ENCODE measurements at regions not wholly inside any gene's neighbourhood (a gene's known extent, or its start where the extent isn't known, plus 50 kb on each side); places are given as distances from the start of the nearest gene placed in this dataset.

DNA sequence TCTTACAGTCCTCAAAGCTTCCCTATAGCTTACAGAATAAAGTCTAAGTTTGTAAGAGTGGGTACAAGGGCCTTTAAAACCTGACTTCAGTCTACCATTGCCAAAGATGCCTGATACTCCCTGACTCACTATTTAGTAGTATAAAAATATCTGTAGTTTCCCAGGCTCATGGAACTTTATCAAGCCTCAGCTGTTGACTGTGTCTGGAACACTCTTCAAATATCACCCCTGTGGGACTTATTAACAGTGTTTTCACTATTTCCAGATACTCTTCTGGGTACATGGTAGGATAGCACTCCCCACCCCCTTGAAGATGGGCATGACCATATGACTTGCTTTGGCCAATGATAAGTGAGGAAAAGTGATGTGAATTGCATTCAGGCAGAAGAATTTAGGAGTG lies 105.3 kb upstream of the TENT5A start:
- TF ChIP-seq, protein P1, sequence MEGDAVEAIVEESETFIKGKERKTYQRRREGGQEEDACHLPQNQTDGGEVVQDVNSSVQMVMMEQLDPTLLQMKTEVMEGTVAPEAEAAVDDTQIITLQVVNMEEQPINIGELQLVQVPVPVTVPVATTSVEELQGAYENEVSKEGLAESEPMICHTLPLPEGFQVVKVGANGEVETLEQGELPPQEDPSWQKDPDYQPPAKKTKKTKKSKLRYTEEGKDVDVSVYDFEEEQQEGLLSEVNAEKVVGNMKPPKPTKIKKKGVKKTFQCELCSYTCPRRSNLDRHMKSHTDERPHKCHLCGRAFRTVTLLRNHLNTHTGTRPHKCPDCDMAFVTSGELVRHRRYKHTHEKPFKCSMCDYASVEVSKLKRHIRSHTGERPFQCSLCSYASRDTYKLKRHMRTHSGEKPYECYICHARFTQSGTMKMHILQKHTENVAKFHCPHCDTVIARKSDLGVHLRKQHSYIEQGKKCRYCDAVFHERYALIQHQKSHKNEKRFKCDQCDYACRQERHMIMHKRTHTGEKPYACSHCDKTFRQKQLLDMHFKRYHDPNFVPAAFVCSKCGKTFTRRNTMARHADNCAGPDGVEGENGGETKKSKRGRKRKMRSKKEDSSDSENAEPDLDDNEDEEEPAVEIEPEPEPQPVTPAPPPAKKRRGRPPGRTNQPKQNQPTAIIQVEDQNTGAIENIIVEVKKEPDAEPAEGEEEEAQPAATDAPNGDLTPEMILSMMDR (IDR thresholded peaks at IDR 0.05; ENCODE audit: borderline replicate concordance, control extremely low read depth, extremely low read depth, insufficient read depth, missing control alignments): no peak
- DNase-seq (ENCODE audit: low spot score): no peak
- in situ Hi-C loops (cut with MboI; ENCODE audit: low sequenced_read_pairs, unreplicated experiment): no loop called here

DNA sequence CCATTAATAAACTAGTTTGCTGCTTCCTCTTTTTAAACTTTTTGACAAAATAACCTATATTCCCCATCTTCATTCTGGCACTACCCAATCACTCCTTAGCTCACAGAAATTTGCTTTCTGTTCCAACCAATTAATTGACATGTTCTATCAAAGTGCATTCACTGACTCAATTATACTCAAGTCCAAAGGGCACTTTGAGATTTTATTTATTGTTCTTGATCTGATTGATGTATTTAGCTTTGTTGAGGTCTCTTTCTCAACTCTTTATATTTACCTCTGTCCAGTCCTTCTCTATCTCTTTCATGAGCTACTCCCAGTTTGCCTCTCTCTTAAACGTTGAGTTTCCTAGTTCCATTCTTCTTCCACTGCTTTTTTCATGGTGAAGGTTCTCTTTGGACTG lies 104.4 kb upstream of the TENT5A start:
- no peak for DNase-seq (ENCODE audit: low spot score)
- in situ Hi-C loops (cut with MboI; ENCODE audit: low sequenced_read_pairs, unreplicated experiment): no loop called here
- TF ChIP-seq, protein P1 (IDR thresholded peaks at IDR 0.05; ENCODE audit: borderline replicate concordance, control extremely low read depth, extremely low read depth, insufficient read depth, missing control alignments): no peak

DNA sequence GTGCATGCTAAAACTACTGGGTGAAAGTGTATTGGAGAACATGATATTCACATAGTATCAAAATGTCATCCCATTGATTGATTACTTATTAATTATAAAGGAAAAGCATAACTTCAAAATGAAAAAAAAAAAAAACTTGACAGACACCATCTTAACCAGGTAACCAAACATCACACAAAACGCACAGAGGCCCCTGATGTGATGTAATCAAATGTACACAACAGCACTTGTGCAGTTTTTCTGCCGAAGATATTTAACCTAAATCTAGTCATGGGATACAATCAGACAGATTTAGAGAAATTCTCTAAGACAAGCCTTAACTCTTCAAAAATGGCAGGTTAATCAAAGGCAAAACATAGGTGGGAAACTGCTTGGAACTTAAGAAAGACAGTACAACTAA lies 102.0 kb upstream of the TENT5A start:
- in situ Hi-C loops (cut with MboI; ENCODE audit: low sequenced_read_pairs, unreplicated experiment): no loop called here
- no peak for DNase-seq (ENCODE audit: low spot score)
- TF ChIP-seq, protein P1 (IDR thresholded peaks at IDR 0.05; ENCODE audit: borderline replicate concordance, control extremely low read depth, extremely low read depth, insufficient read depth, missing control alignments): no peak

DNA sequence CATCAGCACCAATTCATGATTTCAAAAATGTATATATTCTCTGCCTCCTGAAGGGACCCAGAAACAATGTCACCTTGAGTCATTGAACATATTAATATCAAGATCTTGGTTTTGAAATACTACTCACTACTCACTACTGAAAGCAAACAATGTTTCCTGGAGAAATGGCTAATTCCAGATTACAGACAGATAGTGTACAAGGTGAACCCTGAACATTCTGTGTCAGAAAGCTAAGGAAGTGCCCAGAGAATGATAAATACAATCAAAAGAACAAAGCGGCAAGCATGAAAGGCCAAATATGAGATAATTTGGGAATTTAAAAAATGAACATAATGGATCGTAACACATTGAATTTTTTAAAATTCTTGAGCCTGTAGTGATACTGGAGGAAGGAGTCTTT lies 101.5 kb upstream of the TENT5A start:
- DNase-seq (ENCODE audit: low spot score): no peak
- in situ Hi-C loops (cut with MboI; ENCODE audit: low sequenced_read_pairs, unreplicated experiment): no loop called here
- TF ChIP-seq, protein P1 (IDR thresholded peaks at IDR 0.05; ENCODE audit: borderline replicate concordance, control extremely low read depth, extremely low read depth, insufficient read depth, missing control alignments): no peak

DNA sequence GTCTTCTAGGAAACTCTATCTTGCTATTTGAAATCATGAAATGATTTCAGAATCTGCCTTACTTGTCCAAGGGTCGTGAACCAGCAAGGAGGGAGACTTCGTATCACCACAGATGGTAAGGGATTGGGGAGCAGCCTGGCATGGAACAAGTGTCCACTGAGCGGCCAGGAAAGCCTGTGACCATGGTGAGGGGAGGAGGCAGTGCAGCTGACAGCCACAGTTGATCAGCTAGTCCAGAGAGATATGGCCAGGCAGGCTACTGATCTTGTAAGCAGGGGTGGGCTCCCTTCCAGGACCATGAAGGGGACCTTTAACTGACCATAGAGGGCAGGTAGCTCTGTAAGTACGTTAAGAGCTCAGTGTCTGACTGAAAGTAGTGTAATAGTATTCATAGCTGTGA lies 96.8 kb upstream of the TENT5A start:
- no peak for DNase-seq (ENCODE audit: low spot score)
- in situ Hi-C loops (cut with MboI; ENCODE audit: low sequenced_read_pairs, unreplicated experiment): no loop called here
- TF ChIP-seq, protein P1 (IDR thresholded peaks at IDR 0.05; ENCODE audit: borderline replicate concordance, control extremely low read depth, extremely low read depth, insufficient read depth, missing control alignments): no peak

DNA sequence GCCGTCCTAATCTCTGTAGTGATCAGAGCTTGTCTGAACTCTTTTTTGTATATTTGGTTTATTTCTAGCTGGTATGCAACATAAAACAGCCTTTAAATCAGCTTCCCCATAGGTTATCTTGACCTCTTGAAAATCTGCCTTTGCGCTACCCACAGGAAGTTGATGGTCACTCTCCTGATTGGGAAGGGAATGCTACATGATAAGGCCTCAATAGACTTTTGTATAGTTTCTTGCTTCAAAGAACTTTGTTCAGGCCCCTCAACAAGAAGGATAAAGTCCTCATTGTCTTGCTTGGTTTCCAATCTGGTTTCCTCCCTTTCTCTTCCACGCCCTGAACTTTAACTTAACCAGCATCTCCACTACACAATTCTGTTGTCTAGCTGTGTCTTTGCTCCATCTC lies 95.4 kb upstream of the TENT5A start:
- DNase-seq (ENCODE audit: low spot score): no peak
- in situ Hi-C loops (cut with MboI; ENCODE audit: low sequenced_read_pairs, unreplicated experiment): no loop called here

More for the DNA sequence above, 95.4 kb upstream of the TENT5A start:
- TF ChIP-seq, protein P1 (IDR thresholded peaks at IDR 0.05; ENCODE audit: borderline replicate concordance, control extremely low read depth, extremely low read depth, insufficient read depth, missing control alignments): no peak

Measured in GM13976 (cell line).